ENCODE measurements at regions not wholly inside any gene's neighbourhood (a gene's known extent, or its start where the extent isn't known, plus 50 kb on each side); places are given as distances from the start of the nearest gene placed in this dataset.

- no peak for DNase-seq (ENCODE audit: low read depth)
Observed at GRCh38 chr14:49464885-49465284, 121.3 kb downstream of the RPS29 start.

DNA sequence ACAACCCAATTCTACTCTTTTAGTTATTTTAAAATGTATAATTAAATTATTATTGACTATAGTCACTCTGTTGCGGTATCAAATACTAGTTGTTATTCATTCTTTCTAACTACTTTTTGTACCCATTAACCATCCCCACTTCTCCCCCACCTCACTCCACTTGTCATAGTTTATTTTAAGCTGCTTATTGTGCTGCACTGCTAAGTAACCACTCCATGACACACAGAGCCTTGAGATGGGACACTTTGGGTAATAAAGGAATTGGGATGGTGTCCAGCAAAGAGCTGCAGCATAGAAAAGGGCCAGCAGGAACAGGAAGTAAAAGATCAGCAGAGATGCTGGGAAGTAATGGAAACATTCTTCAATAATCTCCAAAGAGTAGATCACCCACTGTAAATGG is 123.0 kb downstream of the RPS29 start:
- no peak for DNase-seq (ENCODE audit: low read depth)

DNA sequence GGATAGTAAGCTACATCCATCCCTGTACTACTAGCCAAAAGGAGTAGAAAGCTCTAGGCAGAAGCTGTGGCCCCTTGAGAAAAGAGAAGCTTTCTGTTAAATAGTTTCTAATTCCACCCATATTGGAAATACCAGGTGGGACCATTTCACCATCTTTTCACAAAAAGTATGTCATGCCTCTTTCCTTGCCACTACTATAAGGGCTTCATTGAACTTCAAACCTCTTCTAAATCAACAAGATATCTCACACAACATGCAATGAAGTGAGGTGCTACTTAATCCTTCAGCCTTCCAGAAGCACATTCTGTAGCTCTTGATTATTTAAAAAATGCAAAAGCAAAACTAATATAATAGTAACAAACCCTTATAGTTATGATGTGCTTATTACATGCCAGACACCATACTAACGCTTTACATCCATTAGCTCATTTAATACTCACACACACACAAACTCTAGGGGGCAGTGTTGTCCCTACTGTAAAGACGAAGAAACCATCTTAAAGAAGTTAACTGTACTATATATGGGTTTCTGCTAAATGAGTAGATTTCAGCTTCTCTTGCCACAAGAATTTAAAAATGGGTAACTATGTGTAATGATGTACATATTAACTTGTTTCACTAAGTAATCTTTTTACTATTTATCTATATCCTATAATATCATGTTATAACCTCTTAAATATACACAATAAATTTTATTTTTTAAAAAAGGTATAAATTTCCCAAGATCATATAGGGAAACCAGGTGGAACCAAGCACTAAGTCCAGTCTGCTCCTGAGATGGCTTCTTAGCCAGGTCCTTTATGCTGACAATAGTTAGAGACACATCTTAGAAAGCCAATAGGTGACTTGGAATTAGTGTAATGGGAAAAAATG is 124.4 kb downstream of the RPS29 start:
- DNase-seq (ENCODE audit: low read depth), result peak; percentile 31

GRCh38 chr14:49460662-49461061 is 125.5 kb downstream of the RPS29 start:
- DNase-seq (ENCODE audit: low read depth), result no peak

GRCh38 chr14:49456589-49456988 is 129.6 kb downstream of the RPS29 start:
- DNase-seq (ENCODE audit: low read depth), result no peak

- no peak for DNase-seq (ENCODE audit: low read depth)
Observed at GRCh38 chr14:49451938-49452337, 134.2 kb downstream of the RPS29 start.

DNA sequence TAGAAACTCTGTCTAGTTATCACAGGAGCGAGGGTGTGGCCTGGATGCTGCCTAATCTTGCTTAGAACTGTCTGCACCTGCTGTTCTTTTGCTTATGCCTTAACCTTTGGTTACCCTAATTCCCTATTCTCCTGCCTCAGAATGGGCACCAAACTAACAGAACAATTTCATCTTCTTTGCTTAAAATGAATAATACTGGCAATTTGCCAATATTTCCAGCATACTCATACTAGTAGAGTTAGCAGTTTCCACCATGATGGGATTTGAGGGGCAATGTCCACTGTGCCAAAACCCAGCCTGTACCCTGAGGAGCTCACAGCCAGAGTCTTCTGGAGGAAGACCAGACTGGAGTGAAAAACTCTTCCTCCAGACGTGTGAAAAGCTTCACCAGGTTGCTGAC is 136.4 kb downstream of the RPS29 start:
- DNase-seq (ENCODE audit: low read depth), result no peak

GRCh38 chr14:49447540-49448107 is 138.6 kb downstream of the RPS29 start:
- DNase-seq (ENCODE audit: low read depth), result no peak

- no peak for DNase-seq (ENCODE audit: low read depth)
Observed at GRCh38 chr14:49446801-49447200, 139.4 kb downstream of the RPS29 start.

- no peak for DNase-seq (ENCODE audit: low read depth)
Observed at GRCh38 chr14:49438256-49438770, 147.9 kb downstream of the RPS29 start.

GRCh38 chr14:49428076-49428475 is 158.1 kb downstream of the RPS29 start:
- no peak for DNase-seq (ENCODE audit: low read depth)

GRCh38 chr14:49427117-49427516 is 159.1 kb downstream of the RPS29 start:
- no peak for DNase-seq (ENCODE audit: low read depth)

DNA sequence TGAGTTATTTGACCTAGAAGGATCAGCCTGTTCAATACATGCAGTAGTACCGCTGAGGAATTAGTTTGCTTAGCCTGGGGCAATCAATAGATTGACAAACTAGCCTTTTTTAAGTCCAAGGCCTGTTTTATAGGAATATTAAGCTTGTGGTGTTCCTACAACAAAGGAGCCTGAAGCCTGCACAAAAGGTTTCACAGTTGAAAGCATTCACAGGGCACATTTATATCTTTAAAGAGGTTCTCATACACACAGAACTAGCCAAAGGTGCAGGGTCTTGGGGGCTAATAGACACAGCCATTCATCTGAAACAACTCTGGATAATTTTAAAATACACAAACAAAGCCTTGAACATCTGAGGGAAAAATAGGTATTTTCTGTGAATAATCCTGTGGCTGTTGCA is 160.3 kb downstream of the RPS29 start:
- no peak for DNase-seq (ENCODE audit: low read depth)

DNA sequence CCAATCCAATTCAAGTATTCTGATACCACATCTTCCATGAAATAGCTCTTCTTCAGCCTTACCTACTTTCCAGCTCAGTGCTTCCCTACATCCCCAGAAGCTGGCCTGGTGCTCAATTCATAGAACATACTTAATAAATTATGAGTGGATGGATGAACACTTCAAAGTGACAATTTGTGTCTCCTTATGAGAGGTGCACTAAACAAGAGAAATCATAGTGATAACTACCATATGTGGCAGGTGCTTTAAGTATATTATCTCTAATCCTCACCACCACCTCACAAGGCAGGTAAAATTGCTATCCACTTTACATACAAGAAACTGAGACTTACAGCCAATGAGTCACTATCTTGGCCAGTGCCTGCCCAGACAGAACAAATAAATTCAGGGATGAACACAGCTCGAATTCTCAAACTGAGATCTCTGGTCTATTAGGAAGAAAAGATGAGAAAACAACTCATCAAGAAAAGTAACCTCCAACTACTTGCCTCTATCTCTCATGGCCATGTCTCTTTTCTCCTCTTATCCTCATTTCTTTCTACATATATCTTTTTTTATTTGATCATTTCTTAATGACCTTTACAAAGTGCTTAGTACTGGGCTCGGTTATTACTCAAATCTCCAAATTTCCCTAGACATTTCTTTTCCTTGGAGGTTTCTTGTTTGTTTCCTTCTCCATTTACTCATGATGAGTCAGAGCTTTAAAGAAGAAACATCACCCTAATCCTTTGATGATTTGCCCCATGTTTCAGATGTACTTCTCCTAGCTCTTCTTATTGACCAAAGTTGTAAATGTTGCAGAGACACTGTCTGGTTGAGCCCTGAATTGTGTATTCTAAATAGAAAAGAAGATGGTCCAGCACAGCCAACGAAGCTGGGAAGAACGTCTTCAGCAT is 161.5 kb downstream of the RPS29 start:
- no peak for DNase-seq (ENCODE audit: low read depth)

GRCh38 chr14:49420201-49420600 is 166.0 kb downstream of the RPS29 start:
- no peak for DNase-seq (ENCODE audit: low read depth)

- no peak for DNase-seq (ENCODE audit: low read depth)
Observed at GRCh38 chr14:49418789-49419188, 167.4 kb downstream of the RPS29 start.

GRCh38 chr14:49417790-49418189 is 168.4 kb downstream of the RPS29 start:
- no peak for DNase-seq (ENCODE audit: low read depth)

DNA sequence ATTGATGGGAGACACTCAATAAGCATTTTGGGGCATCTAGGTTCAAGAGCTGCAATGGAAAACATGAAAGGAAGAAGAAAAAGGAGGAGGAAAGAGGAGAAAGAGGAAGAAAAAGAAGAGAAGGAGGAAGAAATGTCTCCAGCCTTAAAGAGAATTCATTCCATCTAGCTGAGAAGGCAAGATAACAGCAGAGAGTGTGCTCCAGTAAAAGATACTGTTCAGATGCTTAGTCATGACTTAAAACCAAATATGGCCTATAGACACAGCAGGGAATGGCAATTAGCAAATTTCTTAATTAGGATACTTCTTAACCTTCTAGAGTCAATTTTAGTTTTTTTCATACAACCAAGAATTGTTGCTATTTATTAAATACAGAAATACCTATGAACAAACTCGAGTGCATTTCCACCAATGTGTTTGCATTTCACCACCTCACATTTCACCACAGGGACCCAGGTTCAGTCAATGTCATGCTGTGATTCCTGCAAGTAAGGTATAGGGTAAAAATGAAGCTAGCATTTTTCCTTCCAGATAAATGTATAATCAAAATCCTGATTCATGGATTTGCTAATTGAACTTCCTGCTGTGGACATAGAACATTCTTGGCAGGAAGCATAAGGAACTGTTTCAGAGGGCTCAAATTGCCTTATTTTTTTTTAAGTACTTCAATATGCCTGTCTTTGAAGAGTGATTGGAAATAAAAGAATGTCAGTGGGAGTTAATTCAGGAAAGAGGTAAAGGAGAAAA is 177.8 kb downstream of the RPS29 start:
- DNase-seq (ENCODE audit: low read depth), result no peak

DNA sequence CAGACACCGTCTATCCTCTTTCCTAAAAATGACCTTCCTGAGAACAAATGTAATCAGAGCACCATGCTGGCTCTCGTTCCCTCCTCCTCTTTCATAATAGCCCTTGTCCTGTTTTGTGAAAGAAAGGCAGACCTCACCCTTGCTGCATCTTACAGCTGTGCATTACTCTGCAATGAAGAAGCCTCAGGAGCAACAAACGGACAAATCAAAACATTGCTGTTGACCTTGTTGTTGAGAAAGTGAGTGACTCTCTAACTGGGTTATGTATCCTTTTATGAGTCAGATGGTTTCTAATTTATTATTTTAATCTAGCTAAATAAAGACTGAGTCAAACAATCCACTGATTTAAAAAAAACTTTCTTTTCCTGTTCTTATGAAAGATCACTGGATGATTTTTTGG is 180.9 kb downstream of the RPS29 start:
- DNase-seq (ENCODE audit: low read depth), result no peak

DNA sequence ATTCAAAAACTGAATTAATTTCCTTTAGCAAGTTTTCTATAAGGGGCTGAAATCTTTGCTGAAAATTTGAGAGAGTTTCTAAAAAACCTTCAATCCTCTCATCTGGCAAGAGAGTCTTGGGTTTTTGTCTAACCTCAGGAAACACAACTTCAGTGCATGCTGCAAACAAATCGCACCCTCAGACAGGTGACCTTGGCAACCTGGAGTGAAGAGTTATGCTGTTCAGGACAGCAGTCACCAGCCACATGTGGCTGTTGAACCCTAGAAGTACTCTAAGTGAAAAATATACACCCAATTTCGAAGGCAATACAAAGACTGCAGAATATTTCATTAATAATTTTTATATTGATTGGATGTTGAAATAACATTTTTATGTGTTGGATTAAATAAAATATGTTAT is 184.8 kb downstream of the RPS29 start:
- no peak for DNase-seq (ENCODE audit: low read depth)

DNA sequence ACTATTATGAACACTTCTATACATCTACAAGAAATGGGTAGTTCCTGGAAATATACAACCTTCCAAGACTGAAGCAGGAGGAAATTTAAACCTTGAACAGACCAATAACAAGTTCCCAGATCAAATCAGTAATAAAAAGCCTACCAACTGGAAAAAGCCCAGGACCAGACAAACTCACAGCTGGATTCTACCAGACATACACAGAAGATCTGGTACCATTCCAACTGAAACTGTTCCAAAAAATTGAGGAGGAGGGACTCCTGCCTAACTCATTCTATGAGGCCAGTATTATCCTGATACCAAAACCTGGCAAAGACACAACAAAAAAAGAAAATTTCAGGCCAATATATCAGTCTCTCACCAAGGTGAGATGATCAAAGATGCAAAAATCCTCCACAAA is 189.4 kb downstream of the RPS29 start:
- DNase-seq (ENCODE audit: low read depth), result no peak

DNA sequence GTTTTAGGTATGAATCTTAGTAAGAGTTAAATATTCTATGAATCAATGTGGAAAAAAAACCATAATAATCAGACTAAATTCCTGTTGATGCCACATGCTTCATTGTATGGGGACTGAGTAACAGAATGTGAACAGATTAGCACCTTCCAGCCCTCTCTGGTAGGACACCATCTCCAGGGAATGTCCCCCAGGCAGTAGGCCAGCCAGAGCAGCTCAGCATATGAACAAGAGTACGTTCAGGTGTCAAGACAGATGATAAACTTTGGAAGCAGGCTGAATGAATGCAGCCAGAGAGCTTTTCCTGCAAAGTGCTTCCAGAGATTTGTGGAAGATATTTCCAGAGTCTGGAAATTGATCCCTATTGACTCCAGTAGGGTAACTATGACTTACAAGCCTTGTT is 204.4 kb downstream of the RPS29 start:
- no peak for DNase-seq (ENCODE audit: low read depth)
